RWPE2 (cell line): ENCODE measurements at regions not wholly inside any gene's neighbourhood (a gene's known extent, or its start where the extent isn't known, plus 50 kb on each side); places are given as distances from the start of the nearest gene placed in this dataset.

Experiments
- ATAC-seq: fragments of 200-7000 bp; cut with Tn5 transposase; 3 replicates; pipeline ENCODE4 v1.9.1; 2021; ENCODE audit warnings: low read depth
- DNase-seq: peaks from one replicate; pipeline ENCODE4 v3.0.0-alpha.2; 2020; ENCODE audit warnings: low spot score
- H3K27ac ChIP-seq: fragments of 450-650 bp; 2 replicates; pipeline ENCODE4 v1.5.1; 2017; ENCODE audit warnings: mild to moderate bottlenecking; ENCODE audit not compliant: poor library complexity, severe bottlenecking
- H3K27me3 ChIP-seq: fragments of 250-450 bp; sonication (Bioruptor Pico); 2 replicates; pipeline ENCODE4 v1.5.1; 2021; ENCODE audit warnings: mild to moderate bottlenecking, moderate library complexity; ENCODE audit not compliant: insufficient read depth, poor library complexity, severe bottlenecking
- H3K36me3 ChIP-seq: fragments of 250-450 bp; sonication (Bioruptor Pico); 2 replicates; pipeline ENCODE4 v1.5.1; 2020; ENCODE audit warnings: low read depth, mild to moderate bottlenecking, moderate library complexity
- H3K4me1 ChIP-seq: fragments of 250-450 bp; sonication (Bioruptor Pico); 2 replicates; pipeline ENCODE4 v1.5.1; 2021; ENCODE audit warnings: mild to moderate bottlenecking, moderate library complexity; ENCODE audit not compliant: insufficient read depth, poor library complexity, severe bottlenecking
- H3K4me3 ChIP-seq: fragments of 250-450 bp; sonication (Bioruptor Pico); 2 replicates; pipeline ENCODE4 v1.5.1; 2021; ENCODE audit warnings: mild to moderate bottlenecking, moderate library complexity; ENCODE audit not compliant: severe bottlenecking
- H3K9me3 ChIP-seq: fragments of 250-450 bp; sonication (Bioruptor Pico); 2 replicates; pipeline ENCODE4 v1.5.1; 2021; ENCODE audit warnings: mild to moderate bottlenecking, moderate library complexity; ENCODE audit not compliant: severe bottlenecking
- CTCF ChIP-seq: fragments of 450-650 bp; IDR thresholded peaks from one replicate; pipeline ENCODE4 v1.5.1; 2017; ENCODE audit warnings: mild to moderate bottlenecking, moderate library complexity; ENCODE audit not compliant: poor library complexity, severe bottlenecking

GRCh38 chr14:76280221-76280620 lies 95.7 kb upstream of the ESRRB start:
- Histone ChIP-seq H3K36me3 (no peaks in the 10 kb centered on the region), H3K9me3 (no peaks in the 10 kb centered on the region), H3K27ac (no peak overlapping the region), H3K4me1 (no peaks in the 10 kb centered on the region), H3K27me3 (peaks cover 2% of the 10 kb centered on the region), H3K4me3 (no peak overlapping the region)
- no peak for TF ChIP-seq CTCF
- no peak for ATAC-seq
- DNase-seq, result no peak

GRCh38 chr14:76282581-76282980 lies 93.4 kb upstream of the ESRRB start:
- no peak overlapping the region for H3K27ac ChIP-seq
- H3K4me1 ChIP-seq, result no peaks in the 10 kb centered on the region
- H3K27me3 ChIP-seq, result peaks cover 7% of the 10 kb centered on the region
- no peak overlapping the region for H3K4me3 ChIP-seq
- DNase-seq (peak; percentile 8), ATAC-seq (no peak)
- peaks cover 5% of the 10 kb centered on the region for H3K9me3 ChIP-seq
- no peaks in the 10 kb centered on the region for H3K36me3 ChIP-seq
- no peak for TF ChIP-seq CTCF

DNA sequence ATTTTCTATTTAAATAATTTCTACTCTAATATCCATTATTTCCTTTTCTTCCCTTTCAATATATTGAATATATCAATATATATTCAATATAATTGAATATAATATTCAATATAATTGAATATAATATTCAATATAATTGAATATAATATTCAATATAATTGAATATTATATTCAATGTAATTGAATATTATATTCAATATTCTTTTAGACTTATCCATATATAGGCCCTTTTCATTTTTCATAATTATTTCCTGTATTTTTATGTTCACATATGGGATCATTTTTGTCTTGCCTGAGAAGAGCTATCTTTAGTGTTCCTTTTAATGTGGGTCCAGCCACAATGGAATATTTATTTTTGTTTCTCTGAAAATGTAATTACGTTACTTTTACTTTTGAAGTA lies 88.9 kb upstream of the ESRRB start:
- H3K36me3 ChIP-seq, result no peaks in the 10 kb centered on the region
- peaks cover 5% of the 10 kb centered on the region for H3K9me3 ChIP-seq
- H3K27me3 ChIP-seq, result peaks cover 7% of the 10 kb centered on the region
- H3K4me3 ChIP-seq, result no peak overlapping the region
- DNase-seq, result no peak
- no peak for TF ChIP-seq CTCF
- H3K4me1 ChIP-seq, result no peaks in the 10 kb centered on the region
- no peak overlapping the region for H3K27ac ChIP-seq
- ATAC-seq, result no peak

DNA sequence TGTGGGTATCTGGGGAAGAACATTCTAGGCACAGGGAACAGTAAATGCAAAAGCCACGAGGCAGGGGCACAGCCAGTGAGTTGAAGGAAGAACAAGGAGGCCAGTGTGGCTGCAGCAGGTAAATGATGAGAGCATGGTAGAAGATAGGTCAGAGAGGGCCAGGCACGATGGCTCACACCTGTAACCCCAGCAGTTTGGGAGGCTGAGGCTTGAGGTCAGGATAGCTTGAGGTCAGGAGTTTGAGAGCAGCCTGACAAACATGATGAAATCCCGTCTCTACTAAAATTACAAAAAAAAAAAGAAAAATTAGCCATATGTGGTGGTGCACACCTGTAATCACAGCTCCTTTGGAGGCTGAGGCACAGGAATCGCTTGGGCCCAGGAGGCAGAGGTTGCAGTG lies 86.7 kb upstream of the ESRRB start:
- Histone ChIP-seq H3K36me3 (no peaks in the 10 kb centered on the region), H3K4me1 (no peaks in the 10 kb centered on the region), H3K4me3 (no peak overlapping the region), H3K27me3 (peaks cover 7% of the 10 kb centered on the region), H3K27ac (no peak overlapping the region), H3K9me3 (peaks cover 5% of the 10 kb centered on the region)
- TF ChIP-seq CTCF, result no peak
- DNase-seq (no peak), ATAC-seq (no peak)

- no peak overlapping the region for H3K27ac ChIP-seq
- no peaks in the 10 kb centered on the region for H3K36me3 ChIP-seq
- H3K27me3 ChIP-seq, result peaks cover 15% of the 10 kb centered on the region
- H3K9me3 ChIP-seq, result no peaks in the 10 kb centered on the region
- ATAC-seq, result no peak
- TF ChIP-seq CTCF, result no peak
- no peaks in the 10 kb centered on the region for H3K4me1 ChIP-seq
- no peak for DNase-seq
- H3K4me3 ChIP-seq, result no peak overlapping the region
Observed at GRCh38 chr14:76292561-76292960, 83.4 kb upstream of the ESRRB start.
